Esophagus squamous epithelium (tissue), 5 donors: ENCODE measurements at regions not wholly inside any gene's neighbourhood (a gene's known extent, or its start where the extent isn't known, plus 50 kb on each side); places are given as distances from the start of the nearest gene placed in this dataset.

Experiments
- DNase-seq: peaks from one replicate; lab custom pipeline; 2025; lab: John Stamatoyannopoulos, UW
- H3K27ac ChIP-seq, 4 donors: fragments of 200-600 bp; sonication (generic); one replicate each; pipeline ENCODE4 v1.5.1; 2016 to 2019; ENCODE audit warnings: mild to moderate bottlenecking in 1 of 4
- H3K27me3 ChIP-seq, 4 donors: fragments of 200-600 bp; sonication (generic); 1 replicate in 3 of 4; 2 replicates in 1 of 4; pipeline versions ENCODE4 v1.5.1 to v1.6.0; 2017 to 2021; ENCODE audit warnings: antibody characterized with exemption in 1 of 4
- H3K36me3 ChIP-seq, 3 donors: fragments of 200-600 bp; sonication (generic); one replicate each; pipeline ENCODE4 v1.5.1; 2016 to 2019
- H3K4me1 ChIP-seq, 3 donors: fragments of 200-600 bp; sonication (generic); one replicate each; pipeline ENCODE4 v1.5.1; 2017 to 2019
- H3K4me3 ChIP-seq, 4 donors: fragments of 200-600 bp; sonication (generic); 1 replicate in 3 of 4; 2 replicates in 1 of 4; pipeline ENCODE4 v1.5.1; 2016 to 2019; ENCODE audit warnings: mild to moderate bottlenecking in 2 of 4, moderate library complexity in 1 of 4
- H3K9me3 ChIP-seq, 3 donors: fragments of 200-600 bp; sonication (generic); one replicate each; pipeline ENCODE4 v1.5.1; 2016 to 2019
- POLR2A ChIP-seq, 4 donors: fragments of 450-650 bp; IDR thresholded peaks; one replicate each; pipeline ENCODE4 v1.6.1; 2017; ENCODE audit warnings: antibody characterized with exemption in 4 of 4, mild to moderate bottlenecking in 4 of 4, moderate library complexity in 3 of 4
- WGBS, 2 donors: methylation state at CpG; one replicate each; pipeline ENCODE4 v1.1.5; 2018; 5-methylcytosine and 5-hydroxymethylcytosine counted together
- intact Hi-C: fragments of 100-400 bp; cut with DNase I; formaldehyde crosslinking; loops from one replicate; pipeline ENCODE4 v1.15.0; 2022
- TF ChIP-seq, protein P1 (sequence below), 6 experiments: fragments of 450-650 bp in 4 of 6; fragments of 200-600 bp in 2 of 6; sonication (generic) in 2 of 6; IDR thresholded peaks; one replicate each; pipeline ENCODE4 v1.5.1; 2016 to 2019; ENCODE audit warnings: antibody characterized with exemption in 6 of 6, mild to moderate bottlenecking in 4 of 6, moderate library complexity in 4 of 6
- donor health status: DM: yes; HTN: yes; CAD: no.

DNA sequence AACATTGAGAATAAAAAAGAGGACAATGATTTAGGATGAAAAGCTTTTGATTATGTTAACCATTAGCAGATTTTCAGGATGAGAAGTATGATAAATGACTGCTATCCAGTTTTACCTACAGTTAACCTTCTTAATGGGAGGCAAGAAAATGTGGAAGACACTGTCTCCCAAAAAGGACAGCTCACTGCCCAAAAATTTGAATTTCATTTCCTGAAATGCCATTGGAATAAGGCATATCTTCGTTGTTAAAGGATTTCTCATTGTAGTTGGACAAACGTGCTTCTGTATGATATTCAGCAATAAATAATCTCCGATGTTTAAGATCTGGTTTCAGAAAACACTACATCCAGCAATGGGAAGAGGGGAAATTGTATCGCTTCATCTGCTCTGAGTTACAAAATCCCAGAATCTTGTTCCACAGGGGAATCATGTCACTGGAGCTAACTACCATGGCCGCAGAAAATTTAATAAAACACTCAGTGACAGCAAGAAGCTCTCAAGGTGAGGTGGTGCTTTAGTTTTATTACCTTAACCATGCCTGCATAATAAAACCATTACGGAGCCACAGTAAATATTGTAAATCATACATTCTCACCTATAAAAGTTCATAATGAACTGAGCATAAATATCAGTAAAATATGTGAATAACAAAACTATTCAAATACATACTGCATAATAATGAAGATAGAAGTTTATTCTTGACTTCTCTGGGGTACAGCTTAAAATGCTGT lies 552.3 kb downstream of the PCDH7 start:
- Histone ChIP-seq H3K36me3 (no peaks in the 10 kb centered on the region), H3K4me1 (no peaks in the 10 kb centered on the region), H3K27me3 (no peaks in the 10 kb centered on the region), H3K9me3 (no peaks in the 10 kb centered on the region), H3K27ac (no peak overlapping the region), H3K4me3 (no peak overlapping the region)
- intact Hi-C loops = no loop called here
- 73 to 80% methylated on average over 6 of the region's 6 CpGs for whole genome bisulfite sequencing, 2 donors
- TF ChIP-seq POLR2A (IDR thresholded peaks at IDR 0.05) = no peak
- TF ChIP-seq, protein P1, sequence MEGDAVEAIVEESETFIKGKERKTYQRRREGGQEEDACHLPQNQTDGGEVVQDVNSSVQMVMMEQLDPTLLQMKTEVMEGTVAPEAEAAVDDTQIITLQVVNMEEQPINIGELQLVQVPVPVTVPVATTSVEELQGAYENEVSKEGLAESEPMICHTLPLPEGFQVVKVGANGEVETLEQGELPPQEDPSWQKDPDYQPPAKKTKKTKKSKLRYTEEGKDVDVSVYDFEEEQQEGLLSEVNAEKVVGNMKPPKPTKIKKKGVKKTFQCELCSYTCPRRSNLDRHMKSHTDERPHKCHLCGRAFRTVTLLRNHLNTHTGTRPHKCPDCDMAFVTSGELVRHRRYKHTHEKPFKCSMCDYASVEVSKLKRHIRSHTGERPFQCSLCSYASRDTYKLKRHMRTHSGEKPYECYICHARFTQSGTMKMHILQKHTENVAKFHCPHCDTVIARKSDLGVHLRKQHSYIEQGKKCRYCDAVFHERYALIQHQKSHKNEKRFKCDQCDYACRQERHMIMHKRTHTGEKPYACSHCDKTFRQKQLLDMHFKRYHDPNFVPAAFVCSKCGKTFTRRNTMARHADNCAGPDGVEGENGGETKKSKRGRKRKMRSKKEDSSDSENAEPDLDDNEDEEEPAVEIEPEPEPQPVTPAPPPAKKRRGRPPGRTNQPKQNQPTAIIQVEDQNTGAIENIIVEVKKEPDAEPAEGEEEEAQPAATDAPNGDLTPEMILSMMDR (IDR thresholded peaks at IDR 0.05) = no peak
- no peak for DNase-seq

- DNase-seq = no peak
- Histone ChIP-seq H3K27me3 (no peaks in the 10 kb centered on the region), H3K4me1 (no peaks in the 10 kb centered on the region), H3K36me3 (no peaks in the 10 kb centered on the region), H3K27ac (no peak overlapping the region), H3K4me3 (no peak overlapping the region), H3K9me3 (no peaks in the 10 kb centered on the region)
- TF ChIP-seq, protein P1 (IDR thresholded peaks at IDR 0.05) = no peak
- TF ChIP-seq POLR2A (IDR thresholded peaks at IDR 0.05) = no peak
- intact Hi-C loops = no loop called here
Measured at GRCh38 chr4:31275906-31276305, 555.7 kb downstream of the PCDH7 start.

DNA sequence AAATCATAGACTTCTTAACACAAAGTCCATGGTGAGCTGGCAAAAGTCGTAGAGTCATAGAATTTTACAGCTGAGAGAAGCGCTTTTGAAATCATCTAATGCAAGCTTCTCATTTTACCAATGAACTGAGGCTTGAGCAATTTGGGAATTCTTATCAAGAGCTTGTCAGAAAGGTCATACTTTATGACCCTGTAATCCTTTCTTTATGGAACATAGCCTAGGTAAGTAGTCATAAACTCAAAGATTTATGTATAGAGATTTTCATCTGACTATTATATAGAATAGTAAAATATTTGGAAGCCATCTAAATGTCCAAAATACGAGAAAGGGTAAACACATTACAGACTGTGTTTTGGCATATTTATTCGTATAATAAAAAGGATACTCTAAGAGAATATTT lies 563.5 kb downstream of the PCDH7 start:
- TF ChIP-seq, protein P1 (IDR thresholded peaks at IDR 0.05) = no peak
- no peak for TF ChIP-seq POLR2A (IDR thresholded peaks at IDR 0.05)
- Histone ChIP-seq H3K4me3 (no peak overlapping the region), H3K27ac (no peak overlapping the region), H3K4me1 (no peaks in the 10 kb centered on the region), H3K36me3 (no peaks in the 10 kb centered on the region), H3K27me3 (no peaks in the 10 kb centered on the region), H3K9me3 (no peaks in the 10 kb centered on the region)
- intact Hi-C loops = no loop called here
- DNase-seq = no peak
- 63 to 71% methylated on average over 4 of the region's 4 CpGs for WGBS, 2 donors

DNA sequence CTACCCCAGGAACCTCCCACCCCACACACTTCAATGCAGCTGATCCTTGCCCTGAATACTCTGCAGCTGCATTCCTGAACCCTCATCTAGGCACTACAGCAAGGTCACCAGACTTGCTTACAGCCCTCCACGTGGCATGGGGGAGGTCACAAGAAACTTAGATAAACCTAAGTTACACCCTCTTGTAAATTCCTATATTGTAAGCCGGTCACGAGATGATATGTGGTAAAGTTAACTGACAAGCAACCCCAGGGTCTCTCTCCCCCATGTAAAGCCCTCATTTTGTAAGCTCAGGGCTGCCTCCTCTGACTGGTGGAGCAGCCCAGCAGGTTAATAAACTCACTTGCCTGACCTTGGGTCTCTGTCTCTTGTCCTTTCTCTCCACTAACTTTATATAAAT lies 570.7 kb downstream of the PCDH7 start:
- Histone ChIP-seq H3K36me3 (no peaks in the 10 kb centered on the region), H3K4me1 (no peaks in the 10 kb centered on the region), H3K9me3 (no peaks in the 10 kb centered on the region), H3K27me3 (no peaks in the 10 kb centered on the region), H3K27ac (no peak overlapping the region), H3K4me3 (no peak overlapping the region)
- no peak for DNase-seq
- intact Hi-C loops = no loop called here
- TF ChIP-seq, protein P1 (IDR thresholded peaks at IDR 0.05) = no peak
- TF ChIP-seq POLR2A (IDR thresholded peaks at IDR 0.05) = no peak
- WGBS, 2 donors = 70 to 76% methylated on average over 2 to 3 of the region's 3 CpGs

- Histone ChIP-seq H3K4me3 (no peak overlapping the region), H3K9me3 (no peaks in the 10 kb centered on the region), H3K27ac (no peak overlapping the region), H3K27me3 (no peaks in the 10 kb centered on the region), H3K4me1 (no peaks in the 10 kb centered on the region), H3K36me3 (no peaks in the 10 kb centered on the region)
- 55 to 83% methylated on average over 1 of the region's 1 CpG for WGBS, 2 donors
- intact Hi-C loops = no loop called here
- TF ChIP-seq, protein P1 (IDR thresholded peaks at IDR 0.05) = no peak
- TF ChIP-seq POLR2A (IDR thresholded peaks at IDR 0.05) = no peak
- no peak for DNase-seq
Measured at GRCh38 chr4:31291238-31291637, 571.1 kb downstream of the PCDH7 start.
